Adrenal gland (tissue), 9 donors: ENCODE measurements at regions not wholly inside any gene's neighbourhood (a gene's known extent, or its start where the extent isn't known, plus 50 kb on each side); places are given as distances from the start of the nearest gene placed in this dataset.

Experiments
- DNase-seq, 7 donors: peaks; one replicate each; pipeline ENCODE4 v3.0.0-alpha.2; 2019 to 2020
- H3K27ac ChIP-seq, 5 donors: fragments of 200-600 bp; sonication (generic) in 4 of 5; 1 replicate in 3 of 5; 2 replicates in 2 of 5; pipeline versions ENCODE4 v1.5.1 to v1.8.0; 2016 to 2020; ENCODE audit warnings: mild to moderate bottlenecking in 1 of 5
- H3K27me3 ChIP-seq: fragments of 200-600 bp; 2 replicates; pipeline ENCODE4 v1.8.0; 2021
- H3K36me3 ChIP-seq, 2 donors: fragments of 200-600 bp; replicated peaks in 1 of 2; 1 replicate in 1 of 2; 2 replicates in 1 of 2; pipeline versions ENCODE4 v1.5.1 to v1.8.0; 2018 to 2022
- H3K4me1 ChIP-seq, 2 donors: fragments of 200-600 bp; replicated peaks in 1 of 2; 1 replicate in 1 of 2; 2 replicates in 1 of 2; pipeline versions ENCODE4 v1.5.1 to v1.8.0; 2018 to 2021
- H3K4me3 ChIP-seq, 4 donors: fragments of 200-600 bp; sonication (generic) in 3 of 4; one replicate each; pipeline ENCODE4 v1.5.1; 2016 to 2018
- H3K9me3 ChIP-seq, 3 donors: fragments of 200-600 bp; sonication (generic) in 1 of 3; replicated peaks in 1 of 3; 1 replicate in 2 of 3; 2 replicates in 1 of 3; pipeline versions ENCODE4 v1.5.1 to v1.8.0; 2016 to 2021
- POLR2A ChIP-seq, 2 donors: fragments of 450-650 bp; IDR thresholded peaks; one replicate each; pipeline ENCODE4 v1.6.1; 2017; ENCODE audit warnings: antibody characterized with exemption in 2 of 2, mild to moderate bottlenecking in 2 of 2, moderate library complexity in 1 of 2
- WGBS, 4 donors: extraction: QIAGEN DNeasy Blood & Tissue Kit in 2 of 4; methylation state at CpG; one replicate each; pipeline versions ENCODE4 v1.1.5 to v1.1.7; 2013 to 2017; 5-methylcytosine and 5-hydroxymethylcytosine counted together
- intact Hi-C, 2 donors: fragments of 100-400 bp; cut with DNase I; formaldehyde crosslinking; loops; one replicate each; pipeline versions ENCODE4 v1.14.1 to v1.15.0; 2022 to 2023
- TF ChIP-seq, protein P1 (sequence below), 6 experiments: fragments of 450-650 bp in 4 of 6; fragments of 200-600 bp in 2 of 6; sonication (generic) in 1 of 6; IDR thresholded peaks; 1 replicate in 5 of 6; 2 replicates in 1 of 6; pipeline versions ENCODE4 v1.5.1 to v1.8.0; 2016 to 2021; ENCODE audit warnings: antibody characterized with exemption in 6 of 6, mild to moderate bottlenecking in 2 of 6, moderate library complexity in 1 of 6
- donor health status: healthy with polysubstance abuse.
- donor health status: Bipolar disorder and iron deficiency.
- donor health status: DM: yes; HTN: yes; CAD: no.
- donor health status: DM: no; HTN: no; CAD: no.
- donor health status: DM: no; HTN: no; CAD: no.

DNA sequence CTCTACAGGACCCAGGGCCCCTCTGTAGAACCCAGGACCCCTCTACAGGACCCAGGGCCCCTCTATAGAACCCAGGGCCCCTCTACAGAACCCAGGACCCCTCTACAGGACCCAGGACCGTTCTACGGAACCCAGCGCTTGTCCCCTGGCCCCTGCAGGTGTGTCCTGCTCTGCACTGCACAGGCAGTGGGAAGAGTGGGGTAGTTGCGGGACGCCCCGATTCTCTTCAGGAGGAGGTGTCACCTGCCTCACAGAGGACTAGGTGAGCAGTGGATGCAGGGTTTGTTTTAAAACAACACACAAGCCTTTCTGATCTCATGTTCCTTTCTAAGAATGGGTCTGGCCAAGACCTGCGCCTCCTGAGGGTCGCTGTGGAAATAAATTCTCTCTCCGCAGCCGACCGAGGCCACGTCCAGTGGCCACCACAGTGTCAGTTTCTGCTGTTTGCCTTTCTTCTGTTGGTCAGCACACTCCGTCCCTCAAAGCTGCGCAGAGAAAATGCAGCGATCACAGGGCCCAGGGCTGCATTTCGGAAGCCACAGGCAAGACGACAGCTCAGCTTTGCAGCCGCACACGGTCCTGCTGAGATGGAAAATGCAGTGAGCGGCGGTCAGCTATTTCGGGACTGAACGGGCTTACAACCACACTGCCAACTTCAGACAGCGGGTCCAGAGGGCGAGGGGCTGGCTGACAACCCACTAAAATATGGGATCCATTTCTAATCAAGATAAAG, 135.2 kb downstream of the DLL1 start:
- Histone ChIP-seq H3K27me3 (peaks cover 4% of the 10 kb centered on the region), H3K4me3 (no peak overlapping the region), H3K9me3 (no peaks in the 10 kb centered on the region), H3K36me3 (no peaks in the 10 kb centered on the region), H3K27ac (no peak overlapping the region), H3K4me1 (peaks cover 0 to 6% of the 10 kb centered on the region in 2 donors)
- no peak for DNase-seq
- 90 to 97% (median 93%) methylated on average over 23 to 25 of the region's 25 CpGs for WGBS, 4 donors
- intact Hi-C loops, result no loop called here
- TF ChIP-seq, protein P1, sequence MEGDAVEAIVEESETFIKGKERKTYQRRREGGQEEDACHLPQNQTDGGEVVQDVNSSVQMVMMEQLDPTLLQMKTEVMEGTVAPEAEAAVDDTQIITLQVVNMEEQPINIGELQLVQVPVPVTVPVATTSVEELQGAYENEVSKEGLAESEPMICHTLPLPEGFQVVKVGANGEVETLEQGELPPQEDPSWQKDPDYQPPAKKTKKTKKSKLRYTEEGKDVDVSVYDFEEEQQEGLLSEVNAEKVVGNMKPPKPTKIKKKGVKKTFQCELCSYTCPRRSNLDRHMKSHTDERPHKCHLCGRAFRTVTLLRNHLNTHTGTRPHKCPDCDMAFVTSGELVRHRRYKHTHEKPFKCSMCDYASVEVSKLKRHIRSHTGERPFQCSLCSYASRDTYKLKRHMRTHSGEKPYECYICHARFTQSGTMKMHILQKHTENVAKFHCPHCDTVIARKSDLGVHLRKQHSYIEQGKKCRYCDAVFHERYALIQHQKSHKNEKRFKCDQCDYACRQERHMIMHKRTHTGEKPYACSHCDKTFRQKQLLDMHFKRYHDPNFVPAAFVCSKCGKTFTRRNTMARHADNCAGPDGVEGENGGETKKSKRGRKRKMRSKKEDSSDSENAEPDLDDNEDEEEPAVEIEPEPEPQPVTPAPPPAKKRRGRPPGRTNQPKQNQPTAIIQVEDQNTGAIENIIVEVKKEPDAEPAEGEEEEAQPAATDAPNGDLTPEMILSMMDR (IDR thresholded peaks at IDR 0.05), result no peak
- TF ChIP-seq POLR2A (IDR thresholded peaks at IDR 0.05), result no peak

DNA sequence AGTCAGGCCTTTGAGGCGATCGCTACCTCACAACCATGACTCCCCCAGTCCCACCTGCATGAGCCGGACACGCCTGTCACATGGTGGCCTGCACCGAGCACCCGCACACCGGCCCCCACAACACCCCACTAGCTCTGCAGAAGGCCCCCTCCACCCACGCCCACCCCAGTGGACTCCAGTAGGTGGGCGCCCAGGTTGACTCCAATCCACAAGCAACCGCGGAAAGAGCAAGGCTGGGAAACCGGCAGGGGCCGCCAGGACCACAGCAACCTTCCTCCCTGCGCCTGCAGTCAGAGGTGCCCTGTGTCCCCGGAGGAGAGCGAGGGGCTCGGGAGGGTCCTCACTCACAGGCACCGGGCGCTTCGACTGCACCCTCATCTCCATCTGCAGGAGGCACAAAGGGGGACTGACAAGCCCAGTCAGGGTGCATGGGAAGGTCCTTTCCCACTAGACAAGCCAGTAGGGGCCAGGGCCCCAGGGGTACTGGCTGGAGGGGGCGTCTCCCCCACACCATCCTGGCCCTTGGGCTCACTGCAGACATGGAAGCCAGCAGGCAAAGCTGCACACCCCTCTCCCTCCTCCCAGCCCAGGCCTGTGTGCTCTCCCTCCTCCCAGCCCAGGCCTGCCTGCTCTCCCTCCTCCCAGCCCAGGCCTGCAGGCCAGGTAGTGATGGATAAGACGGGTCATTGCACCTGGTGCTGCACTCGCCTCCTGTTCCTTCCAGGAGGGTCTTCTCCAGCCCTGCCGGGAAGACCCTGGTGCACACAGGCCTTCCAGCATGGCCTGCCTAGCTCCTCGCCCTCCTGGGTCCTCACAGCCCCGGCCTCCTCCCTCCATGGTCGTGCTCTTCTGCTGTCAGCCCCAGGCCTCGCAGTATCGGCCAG, 137.2 kb downstream of the DLL1 start:
- H3K4me1 ChIP-seq, result peaks cover 0 to 6% of the 10 kb centered on the region in 2 donors
- intact Hi-C loops, result no loop called here
- no peaks in the 10 kb centered on the region for H3K9me3 ChIP-seq
- 83 to 95% (median 88%) methylated on average over 21 to 29 of the region's 29 CpGs for WGBS, 4 donors
- H3K4me3 ChIP-seq, result no peak overlapping the region
- no peaks in the 10 kb centered on the region for H3K36me3 ChIP-seq
- no peak for DNase-seq
- TF ChIP-seq, protein P1 (IDR thresholded peaks at IDR 0.05), result no peak
- TF ChIP-seq POLR2A (IDR thresholded peaks at IDR 0.05), result no peak
- H3K27me3 ChIP-seq, result peaks cover 4% of the 10 kb centered on the region
- H3K27ac ChIP-seq, result no peak overlapping the region

DNA sequence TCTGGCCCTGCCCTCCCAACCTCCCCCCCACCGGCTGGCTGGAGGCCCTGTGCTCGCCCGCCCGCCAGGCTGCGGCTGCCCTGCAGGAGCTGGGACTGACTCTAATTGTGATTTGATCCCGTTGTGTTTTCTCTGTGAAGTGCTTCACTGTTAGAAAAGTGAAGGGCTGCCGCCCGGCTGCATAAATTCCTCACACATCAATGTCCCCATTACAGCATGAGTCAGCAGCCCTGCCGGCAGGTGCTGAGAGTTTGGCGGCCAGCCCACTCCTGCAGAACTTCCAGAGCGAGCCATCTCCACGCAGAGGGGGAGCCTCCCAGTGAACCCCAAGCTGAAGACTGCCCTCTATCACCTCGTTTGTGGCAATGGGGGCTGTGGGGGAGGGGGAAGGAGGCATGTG, 137.9 kb downstream of the DLL1 start:
- intact Hi-C loops, result no loop called here
- Histone ChIP-seq H3K27me3 (peaks cover 4% of the 10 kb centered on the region), H3K36me3 (no peaks in the 10 kb centered on the region), H3K4me1 (peaks cover 0 to 6% of the 10 kb centered on the region in 2 donors), H3K4me3 (no peak overlapping the region), H3K27ac (peak overlapping the region in 3 of 5 donors; percentile 32 to 85 (median 62)), H3K9me3 (no peaks in the 10 kb centered on the region)
- TF ChIP-seq POLR2A (IDR thresholded peaks at IDR 0.05), result no peak
- TF ChIP-seq, protein P1 (IDR thresholded peaks at IDR 0.05), result no peak
- DNase-seq, result peak in 5 of 7 donors; percentile 56 to 77 (median 61)
- 20 to 30% (median 27%) methylated on average over 8 to 13 of the region's 13 CpGs for WGBS, 4 donors
